Testis (tissue), 2 donors: ENCODE measurements at regions not wholly inside any gene's neighbourhood (a gene's known extent, or its start where the extent isn't known, plus 50 kb on each side); places are given as distances from the start of the nearest gene placed in this dataset.

Source experiments
- CTCF ChIP-seq, 3 experiments: fragments of 450-650 bp in 2 of 3; fragments of 200-600 bp in 1 of 3; sonication (generic) in 1 of 3; IDR thresholded peaks; one replicate each; pipeline ENCODE4 v1.5.1; 2016 to 2019; ENCODE audit warnings: antibody characterized with exemption in 3 of 3, mild to moderate bottlenecking in 2 of 3, moderate library complexity in 1 of 3
- POLR2A ChIP-seq: fragments of 450-650 bp; IDR thresholded peaks from one replicate; pipeline ENCODE4 v1.6.1; 2017; ENCODE audit warnings: antibody characterized with exemption, mild to moderate bottlenecking, moderate library complexity

GRCh38 chr16:65663774-65664173 lies 541.9 kb upstream of the CDH11 start:
- no peak for TF ChIP-seq CTCF (IDR thresholded peaks at IDR 0.05)
- no peak for TF ChIP-seq POLR2A
